ENCODE measurements at regions not wholly inside any gene's neighbourhood (a gene's known extent, or its start where the extent isn't known, plus 50 kb on each side); places are given as distances from the start of the nearest gene placed in this dataset.

GRCh38 chr13:48862572-48862971, 113.1 kb upstream of the FNDC3A start:
- H3K9ac ChIP-seq (ENCODE audit: insufficient read depth in 1 of 2, low read depth in 2 of 2, low read length in 2 of 2) = no peak overlapping the region
- no TSS peak for BruUV-seq (replicated peaks)
- WGBS (ENCODE audit: insufficient coverage, low coverage, missing lambda C conversion rate) = 11% methylated on average over 3 of the region's 3 CpGs
- no peaks in the 10 kb centered on the region for H3K9me3 ChIP-seq (replicated peaks; ENCODE audit: control insufficient read depth, insufficient read depth, low read depth, low read length)
- ChIA-PET CTCF (ENCODE audit: low intra/inter-chr PET ratio) (no interaction called here), POLR2A (no interaction called here)
- H3K4me1 ChIP-seq (replicated peaks in 1 of 2; ENCODE audit: control insufficient read depth in 2 of 2, insufficient read depth in 2 of 2, low read length in 2 of 2) = peaks cover 0 to 6% of the 10 kb centered on the region in 2 experiments; a peak in 3 of 5 replicates
- H3K79me2 ChIP-seq (ENCODE audit: control insufficient read depth, insufficient read depth, low read length) = no peaks in the 10 kb centered on the region
- no peaks in the 10 kb centered on the region for H3K9me1 ChIP-seq (ENCODE audit: control insufficient read depth, insufficient read depth, low read length)
- H3K27ac ChIP-seq (ENCODE audit: extremely low read depth, low read depth, low read length) = no peak overlapping the region
- ATAC-seq (no peak), FAIRE-seq (no peak), DNase-seq (ENCODE audit: extremely low read depth in 1 of 4, low spot score in 3 of 4) (no peak)
- in situ Hi-C loops (cut with MboI) (no loop called here), intact Hi-C loops (cut with micrococcal nuclease) (no loop called here)
- no peaks in the 10 kb centered on the region for H4K20me1 ChIP-seq (replicated peaks; ENCODE audit: control insufficient read depth, insufficient read depth, low read length)
- no peak for TF ChIP-seq ETS1 (conservative IDR thresholded peaks at IDR 0.05; ENCODE audit: control insufficient read depth, low read depth, low read length)
- no peak for TF ChIP-seq SRSF1 (IDR thresholded peaks at IDR 0.05; ENCODE audit: low read depth, low read length)
- no peak for TF ChIP-seq ZNF561 (CRISPR knock-in tag; conservative IDR thresholded peaks at IDR 0.05)
- TF ChIP-seq ZNF436 (CRISPR knock-in tag; IDR thresholded peaks at IDR 0.05) = no peak
- no peak for TF ChIP-seq MAX (CRISPR knock-in tag; IDR thresholded peaks at IDR 0.05)
- TF ChIP-seq ZBTB7A (IDR thresholded peaks at IDR 0.05; ENCODE audit: borderline replicate concordance, control insufficient read depth, low read depth, low read length) = no peak
- no peak for TF ChIP-seq E2F5 (CRISPR knock-in tag; IDR thresholded peaks at IDR 0.05)
- TF ChIP-seq HINFP (tag; conservative IDR thresholded peaks at IDR 0.05; ENCODE audit: low read depth) = no peak
- no peak for TF ChIP-seq ZNF77 (CRISPR knock-in tag; IDR thresholded peaks at IDR 0.05)
- TF ChIP-seq KDM5B (IDR thresholded peaks at IDR 0.05; ENCODE audit: insufficient replicate concordance, low read depth, low read length) = no peak
- no peak for TF ChIP-seq RBM17 (IDR thresholded peaks at IDR 0.05; ENCODE audit: borderline replicate concordance, low read depth, low read length)
- TF ChIP-seq POLR2B (IDR thresholded peaks at IDR 0.05; ENCODE audit: low read depth, partially characterized antibody) = no peak
- H3K4me2 ChIP-seq (ENCODE audit: insufficient read depth, low read length) = no peak overlapping the region
- no peak overlapping the region for H2AFZ ChIP-seq (ENCODE audit: low read depth, low read length)
- no peak overlapping the region for H3K4me3 ChIP-seq
- no peaks in the 10 kb centered on the region for H3K36me3 ChIP-seq (ENCODE audit: control insufficient read depth, insufficient read depth, low read length)
- H3K27me3 ChIP-seq (ENCODE audit: control insufficient read depth in 2 of 2, insufficient read depth in 2 of 2, low read length in 2 of 2) = no peaks in the 10 kb centered on the region

Data from K562 (cell line).